GM18505 (cell line): ENCODE measurements at regions not wholly inside any gene's neighbourhood (a gene's known extent, or its start where the extent isn't known, plus 50 kb on each side); places are given as distances from the start of the nearest gene placed in this dataset.

Experiments
- ATAC-seq: cut with Tn5 transposase; IDR thresholded peaks from one replicate; pipeline ENCODE4 v1.9.1; 2021; ENCODE audit not compliant: unreplicated experiment
- POLR2A ChIP-seq: IDR thresholded peaks from 4 replicates; pipeline ENCODE4 v1.6.1; 2011; ENCODE audit warnings: borderline replicate concordance; ENCODE audit not compliant: insufficient read depth, insufficient read length; ENCODE audit errors: extremely low read depth

GRCh38 chr4:126939401-126939800, 693.4 kb upstream of the INTU start:
- ATAC-seq, result no peak
- TF ChIP-seq POLR2A, result no peak

- TF ChIP-seq POLR2A, result no peak
- ATAC-seq, result no peak
Measured at GRCh38 chr4:126947536-126947935, 685.2 kb upstream of the INTU start.

GRCh38 chr4:126954537-126955291, 678.0 kb upstream of the INTU start:
- ATAC-seq, result no peak
- TF ChIP-seq POLR2A, result no peak

DNA sequence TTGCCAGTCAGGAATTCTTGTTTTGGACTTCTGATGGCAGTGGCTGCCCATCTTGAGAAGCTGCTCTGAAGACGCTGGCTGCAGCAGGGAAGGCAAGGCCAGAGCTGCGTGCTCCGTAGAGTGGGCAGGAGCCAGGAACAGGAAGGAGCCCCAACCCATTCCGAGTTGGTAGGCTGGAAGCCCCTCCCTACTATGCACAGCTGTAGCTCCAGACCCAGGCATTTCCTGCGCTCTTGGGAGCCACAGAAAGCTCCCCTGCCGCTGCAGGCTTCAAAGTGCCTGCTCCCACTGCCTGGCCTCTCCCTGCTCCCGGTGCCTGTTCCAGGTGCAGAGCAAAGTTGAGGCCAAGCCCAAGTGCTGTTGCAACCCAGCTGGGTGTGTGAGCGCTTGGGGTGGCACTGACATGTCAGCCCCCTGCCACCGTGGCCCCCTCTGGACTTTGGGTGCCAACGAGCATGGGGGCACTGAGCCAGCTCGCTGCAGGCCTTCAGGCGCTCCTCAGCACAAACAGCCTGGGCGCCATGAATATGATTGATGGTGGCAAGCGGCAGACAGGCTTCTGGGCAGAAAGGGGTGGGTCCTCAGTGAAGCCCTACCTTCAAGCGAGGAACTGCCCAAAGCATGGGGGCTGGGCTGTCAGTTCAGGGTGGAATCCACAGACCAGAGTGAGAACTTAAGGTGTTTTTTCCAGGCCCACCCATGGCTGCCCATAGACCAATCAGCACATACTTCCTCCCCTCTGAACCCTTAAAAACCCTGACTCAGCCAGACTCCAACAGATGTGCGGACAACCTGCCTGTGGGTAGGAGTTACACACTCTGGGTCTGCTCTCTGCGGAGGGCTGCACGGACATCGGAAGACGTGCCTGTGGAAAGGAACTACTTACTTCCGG, 677.2 kb upstream of the INTU start:
- no peak for ATAC-seq
- no peak for TF ChIP-seq POLR2A

GRCh38 chr4:126956184-126956897, 676.4 kb upstream of the INTU start:
- ATAC-seq, result no peak
- no peak for TF ChIP-seq POLR2A

GRCh38 chr4:126957556-126957955, 675.2 kb upstream of the INTU start:
- TF ChIP-seq POLR2A, result no peak
- ATAC-seq, result no peak

GRCh38 chr4:126957987-126958386, 674.8 kb upstream of the INTU start:
- TF ChIP-seq POLR2A, result no peak
- ATAC-seq, result no peak

DNA sequence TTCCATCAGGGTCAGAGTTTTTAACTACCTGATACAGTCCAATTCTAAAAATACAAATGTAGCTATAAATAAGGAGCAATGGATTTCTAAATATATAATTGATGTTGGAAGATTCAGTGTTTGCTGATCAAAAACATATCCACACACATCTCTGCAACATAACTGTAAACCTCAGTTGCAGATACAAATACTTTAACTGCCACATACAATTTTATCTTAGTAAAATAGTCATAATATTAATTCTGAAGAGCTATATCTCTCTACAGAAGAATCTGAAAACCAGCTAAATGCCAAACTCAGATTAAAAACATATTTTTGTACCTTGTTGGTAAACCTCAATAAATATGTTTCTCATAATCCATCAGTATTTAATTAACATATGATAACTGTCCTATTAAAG, 674.3 kb upstream of the INTU start:
- no peak for TF ChIP-seq POLR2A
- ATAC-seq, result no peak

GRCh38 chr4:126959056-126959745, 673.6 kb upstream of the INTU start:
- TF ChIP-seq POLR2A, result no peak
- ATAC-seq, result no peak

DNA sequence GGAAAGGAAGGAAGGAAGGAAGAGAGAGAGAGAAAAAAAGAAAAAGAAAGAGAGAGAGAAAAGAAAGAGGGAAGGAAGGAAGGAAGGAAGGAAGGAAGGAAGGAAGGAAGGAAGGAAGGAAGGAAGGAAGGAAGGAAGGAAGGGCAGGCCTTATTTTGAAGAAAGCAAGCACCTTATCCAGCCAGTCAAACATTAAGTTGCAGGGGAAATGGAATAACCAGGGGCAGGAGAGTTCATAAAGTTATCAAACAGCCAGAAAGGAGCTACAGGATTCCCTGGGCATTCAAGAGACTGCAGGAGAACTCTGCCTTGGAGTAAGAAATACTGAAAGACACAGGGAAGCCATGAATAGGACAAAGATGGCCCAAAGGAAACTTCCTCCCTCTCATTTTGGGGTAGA, 672.0 kb upstream of the INTU start:
- no peak for TF ChIP-seq POLR2A
- no peak for ATAC-seq

DNA sequence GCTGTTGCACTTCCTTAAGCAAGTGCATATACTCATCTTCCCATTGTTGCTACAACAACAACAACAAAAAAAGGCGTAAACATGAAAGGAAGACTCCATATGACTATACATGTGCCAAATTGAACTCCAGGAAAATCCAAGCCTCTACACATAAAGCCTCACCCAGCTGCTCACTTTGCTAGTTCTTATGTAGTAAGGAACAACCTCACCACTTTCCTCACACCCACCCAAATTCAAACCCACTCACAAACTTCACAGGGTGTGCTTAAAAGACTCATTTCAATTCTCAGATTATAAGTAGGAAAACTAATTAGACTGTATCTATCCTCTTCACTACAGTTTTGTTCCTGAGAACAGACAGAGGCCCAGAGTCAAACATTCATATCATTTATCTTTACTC, 671.1 kb upstream of the INTU start:
- TF ChIP-seq POLR2A, result no peak
- no peak for ATAC-seq

DNA sequence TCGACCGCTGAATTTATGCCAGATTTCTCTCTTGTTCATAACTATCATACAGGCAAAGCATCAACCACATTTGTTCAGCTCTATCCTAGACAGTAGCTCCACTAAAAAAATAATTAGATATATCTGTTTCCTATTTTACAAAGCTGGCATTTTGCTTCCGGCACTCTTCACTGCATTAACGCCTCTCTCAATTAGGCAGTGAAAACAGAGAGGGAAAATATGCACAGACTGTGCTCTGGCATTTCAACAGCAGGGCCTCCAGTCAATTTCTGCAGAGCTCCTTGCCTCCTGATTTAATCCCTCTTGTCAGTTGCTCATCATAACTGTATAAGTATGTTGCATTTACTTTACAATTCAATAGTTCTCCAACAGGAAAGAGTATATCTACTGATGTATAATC, 666.9 kb upstream of the INTU start:
- no peak for TF ChIP-seq POLR2A
- ATAC-seq, result no peak
